Astrocyte (in vitro differentiated cells and primary cell): ENCODE measurements at regions not wholly inside any gene's neighbourhood (a gene's known extent, or its start where the extent isn't known, plus 50 kb on each side); places are given as distances from the start of the nearest gene placed in this dataset.

ENCODE experiments used
- DNase-seq: peaks from one replicate; pipeline ENCODE4 v3.0.0-alpha.2; 2010; ENCODE audit warnings: low read depth
- FAIRE-seq: peaks from 2 replicates; lab custom pipeline; 2011; peaks lifted over from hg19 to GRCh38; lab: Jason Lieb, UNC
- H2AFZ ChIP-seq: 2 replicates; pipeline ENCODE4 v1.6.0; 2012; ENCODE audit warnings: low read depth, low read length, inconsistent platforms
- H3K27ac ChIP-seq: 2 replicates; pipeline ENCODE4 v1.5.1; 2011; ENCODE audit warnings: low read depth, low read length, inconsistent platforms
- H3K27me3 ChIP-seq: 2 replicates; pipeline ENCODE4 v1.6.0; 2011; ENCODE audit warnings: low read length, inconsistent platforms; ENCODE audit not compliant: insufficient read depth
- H3K36me3 ChIP-seq: 2 replicates; pipeline ENCODE4 v1.5.1; 2011; ENCODE audit warnings: low read length, inconsistent platforms; ENCODE audit not compliant: insufficient read depth
- H3K4me1 ChIP-seq: 2 replicates; pipeline ENCODE4 v1.5.1; 2011; ENCODE audit warnings: low read length, inconsistent platforms; ENCODE audit not compliant: insufficient read depth
- H3K4me2 ChIP-seq: 2 replicates; pipeline ENCODE4 v1.6.0; 2012; ENCODE audit warnings: low read length, inconsistent platforms
- H3K4me3 ChIP-seq: 2 replicates; pipeline ENCODE4 v1.5.1; 2011; ENCODE audit warnings: low read depth, mild to moderate bottlenecking, low read length, inconsistent platforms; ENCODE audit not compliant: insufficient read depth
- H3K79me2 ChIP-seq: 2 replicates; pipeline ENCODE4 v1.6.0; 2012; ENCODE audit warnings: mild to moderate bottlenecking, low read length, inconsistent platforms; ENCODE audit not compliant: insufficient read depth
- H3K9ac ChIP-seq: 2 replicates; pipeline ENCODE4 v1.6.0; 2012; ENCODE audit warnings: mild to moderate bottlenecking, low read length, inconsistent platforms
- H3K9me3 ChIP-seq: 2 replicates; pipeline ENCODE4 v1.5.1; 2012; ENCODE audit warnings: low read depth, mild to moderate bottlenecking, low read length, inconsistent platforms; ENCODE audit not compliant: insufficient read depth
- H4K20me1 ChIP-seq: 2 replicates; pipeline ENCODE4 v1.6.0; 2012; ENCODE audit warnings: low read length, inconsistent platforms; ENCODE audit not compliant: insufficient read depth
- H3K27ac Mint-ChIP-seq: one replicate; pipeline ENCODE4 v1.8.0; 2021; ENCODE audit warnings: mild to moderate bottlenecking, mixed read lengths; ENCODE audit not compliant: unreplicated experiment
- H3K27me3 Mint-ChIP-seq: one replicate; pipeline ENCODE4 v1.8.0; 2021; ENCODE audit warnings: low read depth, mixed read lengths; ENCODE audit not compliant: unreplicated experiment
- H3K36me3 Mint-ChIP-seq: one replicate; pipeline ENCODE4 v1.8.0; 2021; ENCODE audit warnings: low read depth, mixed read lengths; ENCODE audit not compliant: unreplicated experiment
- H3K4me1 Mint-ChIP-seq: one replicate; pipeline ENCODE4 v1.8.0; 2021; ENCODE audit warnings: low read depth, mixed read lengths; ENCODE audit not compliant: unreplicated experiment
- H3K4me3 Mint-ChIP-seq: one replicate; pipeline ENCODE4 v1.8.0; 2021; ENCODE audit warnings: mild to moderate bottlenecking, moderate library complexity, mixed read lengths; ENCODE audit not compliant: unreplicated experiment
- H3K9me3 Mint-ChIP-seq: one replicate; pipeline ENCODE4 v1.8.0; 2021; ENCODE audit warnings: mild to moderate bottlenecking, mixed read lengths; ENCODE audit not compliant: unreplicated experiment
- CTCF ChIP-seq: IDR thresholded peaks from 2 replicates; pipeline ENCODE4 v1.5.1; 2011; ENCODE audit warnings: low read depth, mild to moderate bottlenecking, inconsistent platforms, low read length, moderate library complexity; ENCODE audit not compliant: insufficient read depth
- EZH2 ChIP-seq: IDR thresholded peaks from 2 replicates; pipeline ENCODE4 v1.6.1; 2012; ENCODE audit warnings: mild to moderate bottlenecking, low read length, inconsistent platforms; ENCODE audit not compliant: insufficient read depth

- H3K27ac Mint-ChIP-seq: no peak overlapping the region
- peaks cover 12% of the 10 kb centered on the region for H3K4me1 Mint-ChIP-seq
- no peak overlapping the region for H3K4me3 ChIP-seq
- no peak for TF ChIP-seq EZH2
- TF ChIP-seq CTCF: no peak
- H3K36me3 ChIP-seq: no peaks in the 10 kb centered on the region
- peaks cover 16% of the 10 kb centered on the region for H3K4me1 ChIP-seq
- no peaks in the 10 kb centered on the region for H3K9me3 ChIP-seq
- no peaks in the 10 kb centered on the region for H3K79me2 ChIP-seq
- H3K27ac ChIP-seq: no peak overlapping the region
- no peak overlapping the region for H3K4me3 Mint-ChIP-seq
- H3K9me3 Mint-ChIP-seq: no peaks in the 10 kb centered on the region
- no peak overlapping the region for H3K4me2 ChIP-seq
- no peaks in the 10 kb centered on the region for H3K27me3 ChIP-seq
- DNase-seq: no peak
- no peaks in the 10 kb centered on the region for H4K20me1 ChIP-seq
- H3K9ac ChIP-seq: no peak overlapping the region
- H3K27me3 Mint-ChIP-seq: peaks cover 1% of the 10 kb centered on the region
- H3K36me3 Mint-ChIP-seq: no peaks in the 10 kb centered on the region
- FAIRE-seq: no peak
- H2AFZ ChIP-seq: no peak overlapping the region
These were observed 104.8 kb downstream of the GLUL start for GRCh38 chr1:182286761-182287160.

- FAIRE-seq (no peak), DNase-seq (no peak)
- Mint-ChIP-seq H3K4me3 (no peak overlapping the region), H3K9me3 (no peaks in the 10 kb centered on the region), H3K27ac (no peak overlapping the region), H3K4me1 (peaks cover 5% of the 10 kb centered on the region), H3K27me3 (peaks cover 1% of the 10 kb centered on the region), H3K36me3 (no peaks in the 10 kb centered on the region)
- no peaks in the 10 kb centered on the region for H4K20me1 ChIP-seq
- H3K9ac ChIP-seq: no peak overlapping the region
- H3K27me3 ChIP-seq: no peaks in the 10 kb centered on the region
- H3K36me3 ChIP-seq: no peaks in the 10 kb centered on the region
- no peak overlapping the region for H3K27ac ChIP-seq
- no peaks in the 10 kb centered on the region for H3K79me2 ChIP-seq
- no peaks in the 10 kb centered on the region for H3K9me3 ChIP-seq
- no peaks in the 10 kb centered on the region for H3K4me1 ChIP-seq
- no peak overlapping the region for H3K4me3 ChIP-seq
- no peak overlapping the region for H3K4me2 ChIP-seq
- H2AFZ ChIP-seq: no peak overlapping the region
- TF ChIP-seq CTCF: no peak
- TF ChIP-seq EZH2: no peak
These were observed 107.6 kb downstream of the GLUL start for GRCh38 chr1:182283746-182284544.

- Histone ChIP-seq H3K9ac (no peak overlapping the region), H3K9me3 (no peaks in the 10 kb centered on the region), H4K20me1 (no peaks in the 10 kb centered on the region), H3K27me3 (no peaks in the 10 kb centered on the region), H3K4me3 (no peak overlapping the region), H3K4me2 (no peak overlapping the region), H3K79me2 (no peaks in the 10 kb centered on the region), H3K27ac (no peak overlapping the region), H2AFZ (no peak overlapping the region), H3K4me1 (no peaks in the 10 kb centered on the region), H3K36me3 (no peaks in the 10 kb centered on the region)
- no peak for TF ChIP-seq CTCF
- TF ChIP-seq EZH2: no peak
- H3K9me3 Mint-ChIP-seq: no peaks in the 10 kb centered on the region
- H3K4me1 Mint-ChIP-seq: peaks cover 5% of the 10 kb centered on the region
- no peak overlapping the region for H3K4me3 Mint-ChIP-seq
- no peaks in the 10 kb centered on the region for H3K36me3 Mint-ChIP-seq
- H3K27me3 Mint-ChIP-seq: no peaks in the 10 kb centered on the region
- FAIRE-seq: no peak
- no peak for DNase-seq
- no peak overlapping the region for H3K27ac Mint-ChIP-seq
These were observed 110.0 kb downstream of the GLUL start for GRCh38 chr1:182281541-182281940.
